ENCODE measurements at regions not wholly inside any gene's neighbourhood (a gene's known extent, or its start where the extent isn't known, plus 50 kb on each side); places are given as distances from the start of the nearest gene placed in this dataset.
A peak's percentile ranks its signal among the peaks of the same experiment; 100 is the strongest.
"Not testable (repeated sequence)": the region's sequence is repeated elsewhere in the genome, so short reads cannot be mapped to it uniquely, and the experiment has no call there.

GRCh38 chr5:174917435-174917834, 193.1 kb downstream of the MSX2 start:
- DNase-seq (ENCODE audit: low spot score) = not testable (repeated sequence)

GRCh38 chr5:174916924-174917323, 192.5 kb downstream of the MSX2 start:
- DNase-seq (ENCODE audit: low spot score) = not testable (repeated sequence)

- no peak for DNase-seq (ENCODE audit: low spot score)
Measured at GRCh38 chr5:174916227-174916626, 191.8 kb downstream of the MSX2 start.

GRCh38 chr5:174911118-174911517, 186.7 kb downstream of the MSX2 start:
- DNase-seq (ENCODE audit: low spot score) = no peak

DNA sequence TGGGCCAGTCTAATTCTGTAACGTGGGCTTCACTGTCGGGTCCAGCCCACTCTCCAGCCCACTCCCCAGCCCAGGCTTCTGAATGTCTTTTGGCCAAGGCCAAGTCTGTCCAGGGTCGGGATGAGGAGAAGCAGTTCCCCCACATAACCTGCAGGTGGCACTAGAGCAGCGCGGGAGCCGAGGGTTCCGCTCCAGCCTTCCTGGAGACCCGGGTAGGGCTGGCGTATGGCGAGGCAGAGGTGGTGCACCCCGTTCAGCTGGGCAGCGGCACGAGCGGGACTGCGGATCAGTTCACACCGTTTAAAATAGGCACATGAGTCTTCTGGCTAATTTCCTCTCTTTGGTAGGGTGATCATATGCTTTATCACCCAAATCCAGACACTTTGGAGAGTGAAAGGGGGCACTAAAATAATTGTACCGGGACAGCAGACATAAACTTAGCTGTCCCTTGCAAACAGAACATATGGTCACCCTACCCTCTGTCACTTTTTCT, 185.9 kb downstream of the MSX2 start:
- peak; percentile 69 for DNase-seq (ENCODE audit: low spot score)

DNA sequence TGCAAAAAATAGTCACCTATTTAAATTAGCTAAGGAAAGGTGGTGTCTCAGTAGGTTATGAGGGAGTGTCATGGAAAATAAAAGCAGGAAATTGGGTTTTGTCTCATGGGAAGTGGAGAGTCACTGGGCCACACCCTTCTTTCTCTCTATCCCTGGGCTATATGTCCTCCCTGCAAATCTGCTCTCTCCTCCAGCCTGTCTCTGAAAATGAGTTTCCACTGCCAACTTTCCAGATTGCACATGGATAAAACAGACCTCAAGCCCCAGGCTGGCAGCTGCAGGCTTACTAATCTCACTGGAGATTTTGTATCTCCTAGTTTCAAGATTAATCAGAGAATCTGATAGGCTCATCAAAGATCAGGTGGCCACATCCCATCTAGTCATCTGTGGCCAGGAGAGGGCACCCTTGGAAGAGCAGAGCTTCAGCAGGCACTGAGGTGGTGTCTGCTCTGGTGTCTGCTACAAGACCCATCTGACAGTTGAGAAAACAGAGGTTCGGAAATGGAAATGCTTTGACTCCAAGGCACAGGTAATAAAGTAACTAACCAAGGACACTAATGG, 178.9 kb downstream of the MSX2 start:
- no peak for DNase-seq (ENCODE audit: low spot score)

DNA sequence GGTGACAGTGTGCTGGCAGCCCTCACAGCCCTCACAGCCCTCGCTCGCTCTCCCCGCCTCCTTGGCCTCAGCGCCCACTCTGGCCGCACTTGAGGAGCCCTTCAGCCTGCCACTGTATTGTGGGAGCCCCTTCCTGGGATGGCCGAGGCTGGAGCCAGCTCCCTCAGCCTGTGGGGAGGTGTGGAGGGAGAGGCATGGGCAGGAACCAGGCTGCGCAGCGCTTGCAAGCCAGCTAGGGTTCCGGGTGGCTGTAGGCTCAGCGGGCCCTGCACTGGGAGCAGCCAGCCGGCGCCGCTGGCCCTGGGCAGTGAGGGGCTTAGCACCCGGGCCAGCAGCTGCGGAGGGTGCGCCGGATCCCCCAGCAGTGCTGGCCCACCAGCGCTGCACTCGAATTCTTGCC, 177.0 kb downstream of the MSX2 start:
- no peak for DNase-seq (ENCODE audit: low spot score)

- no peak for DNase-seq (ENCODE audit: low spot score)
Measured at GRCh38 chr5:174900240-174900865, 176.0 kb downstream of the MSX2 start.

GRCh38 chr5:174897281-174897950, 173.0 kb downstream of the MSX2 start:
- DNase-seq (ENCODE audit: low spot score) = no peak

DNA sequence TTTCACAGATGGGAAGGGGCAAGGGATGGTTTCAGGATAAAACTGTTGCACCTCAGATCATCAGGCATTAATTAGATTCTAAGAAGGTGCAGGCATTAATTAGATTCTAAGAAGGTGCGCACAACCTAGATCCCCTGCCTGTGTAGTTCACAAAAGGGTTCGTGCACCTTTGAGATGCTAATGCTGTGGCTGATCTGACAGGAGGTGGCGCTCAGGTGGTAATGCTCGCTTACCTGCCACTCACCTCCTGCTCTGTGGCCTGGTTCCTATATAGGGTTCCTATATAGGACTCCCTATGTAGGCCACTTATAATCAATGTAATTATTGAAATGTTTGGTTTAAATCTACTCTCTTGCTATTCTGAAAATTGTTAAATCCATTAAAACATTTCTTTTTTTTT, 171.0 kb downstream of the MSX2 start:
- DNase-seq (ENCODE audit: low spot score) = no peak

DNA sequence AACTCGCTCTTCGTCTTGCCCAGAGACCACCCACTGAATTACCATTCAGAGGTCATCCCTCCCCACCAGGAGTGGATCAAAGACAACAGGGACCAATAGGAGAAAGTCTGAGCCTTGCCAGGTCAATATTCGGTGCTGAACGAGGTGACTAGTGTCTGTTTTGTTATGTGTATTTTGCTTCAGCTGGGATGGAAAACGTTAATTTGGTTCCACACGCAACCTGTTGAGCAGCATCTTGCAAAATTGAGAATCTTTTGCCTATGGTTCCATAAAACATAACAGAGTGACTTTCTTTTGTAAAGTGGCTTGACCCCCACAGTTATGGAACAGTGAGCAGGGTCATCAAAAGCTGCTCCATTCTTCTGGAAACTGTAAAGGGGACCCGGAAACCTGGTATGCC, 168.4 kb downstream of the MSX2 start:
- no peak for DNase-seq (ENCODE audit: low spot score)

DNA sequence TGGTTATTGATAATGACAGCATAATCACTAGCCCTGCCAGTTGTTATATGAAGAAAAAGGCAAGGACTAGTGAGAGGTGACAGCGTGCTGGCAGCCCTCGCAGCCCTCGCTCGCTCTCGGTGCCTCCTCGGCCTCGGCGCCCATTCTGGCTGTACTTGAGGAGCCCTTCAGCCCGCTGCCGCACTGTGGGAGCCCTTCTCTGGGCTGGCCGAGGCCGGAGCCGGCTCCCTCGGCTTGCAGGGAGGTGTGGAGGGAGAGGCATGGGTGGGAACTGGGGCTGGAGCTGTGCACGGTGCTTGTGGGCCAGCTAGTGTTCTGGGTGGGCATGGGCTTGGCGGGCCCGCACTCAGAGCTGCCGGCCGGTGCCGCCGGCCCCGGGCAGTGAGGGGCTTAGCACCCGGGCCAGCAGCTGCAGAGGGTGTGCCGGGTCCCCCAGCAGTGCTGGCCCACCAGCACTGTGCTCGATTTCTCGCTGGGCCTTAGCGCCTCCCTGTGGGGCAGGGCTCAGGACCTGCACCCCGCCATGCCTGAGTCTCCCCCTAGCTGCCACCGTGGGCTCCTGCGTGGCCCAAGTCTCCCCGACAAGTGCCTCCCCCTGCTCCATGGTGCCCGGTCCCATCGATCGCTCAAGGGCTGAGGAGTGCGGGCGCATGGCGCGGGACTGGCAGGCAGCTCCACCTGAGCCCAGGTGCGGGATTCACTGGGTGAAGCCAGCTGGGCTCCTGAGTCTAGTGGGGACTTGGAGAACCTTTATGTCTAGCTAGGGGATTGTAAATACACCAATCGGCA, 156.2 kb downstream of the MSX2 start:
- not testable (repeated sequence) for DNase-seq (ENCODE audit: low spot score)

DNA sequence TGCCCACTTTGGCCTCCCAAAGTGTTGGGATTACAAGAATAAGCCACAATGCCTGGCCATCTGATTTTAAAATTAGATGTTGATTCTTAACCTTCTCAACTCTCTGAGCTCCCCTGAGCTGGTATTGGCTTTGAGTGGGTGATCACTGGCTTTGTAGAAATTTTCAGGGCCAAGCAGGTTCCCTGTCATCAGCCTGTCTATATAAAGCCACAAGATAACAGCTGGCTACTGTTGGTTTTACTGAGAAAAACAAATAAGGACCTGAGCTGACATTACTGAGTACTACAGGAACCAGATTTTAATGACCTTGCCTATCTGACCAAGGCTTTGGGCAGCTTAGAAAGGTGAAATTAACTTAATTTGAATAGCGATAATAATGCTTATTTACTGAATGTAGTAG, 153.6 kb downstream of the MSX2 start:
- no peak for DNase-seq (ENCODE audit: low spot score)

GRCh38 chr5:174872271-174872670, 147.9 kb downstream of the MSX2 start:
- DNase-seq (ENCODE audit: low spot score) = no peak

GRCh38 chr5:174852143-174852542, 127.8 kb downstream of the MSX2 start:
- no peak for DNase-seq (ENCODE audit: low spot score)

GRCh38 chr5:174850565-174851169, 126.3 kb downstream of the MSX2 start:
- no peak for DNase-seq (ENCODE audit: low spot score)

DNA sequence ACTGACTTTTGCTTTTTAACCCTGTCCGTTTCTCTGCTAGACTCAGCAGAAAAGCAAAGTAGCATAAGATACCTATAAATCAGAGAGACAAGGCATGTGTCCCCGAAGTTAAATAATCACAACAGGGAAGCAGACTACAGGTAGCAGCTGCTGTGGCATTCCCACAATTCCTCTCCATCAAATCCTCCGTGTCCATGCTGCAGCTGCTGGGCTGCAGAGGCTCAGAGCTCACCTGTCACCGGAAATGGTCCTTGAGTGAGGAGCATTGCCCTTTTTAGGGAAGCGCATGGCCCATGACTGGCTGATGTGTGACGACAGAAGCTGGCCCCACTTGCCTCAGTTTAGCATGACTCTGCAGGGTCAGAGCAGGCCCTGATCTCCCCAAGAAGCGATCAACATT, 125.0 kb downstream of the MSX2 start:
- no peak for DNase-seq (ENCODE audit: low spot score)

- DNase-seq (ENCODE audit: low spot score) = no peak
Measured at GRCh38 chr5:174844971-174845370, 120.6 kb downstream of the MSX2 start.

DNA sequence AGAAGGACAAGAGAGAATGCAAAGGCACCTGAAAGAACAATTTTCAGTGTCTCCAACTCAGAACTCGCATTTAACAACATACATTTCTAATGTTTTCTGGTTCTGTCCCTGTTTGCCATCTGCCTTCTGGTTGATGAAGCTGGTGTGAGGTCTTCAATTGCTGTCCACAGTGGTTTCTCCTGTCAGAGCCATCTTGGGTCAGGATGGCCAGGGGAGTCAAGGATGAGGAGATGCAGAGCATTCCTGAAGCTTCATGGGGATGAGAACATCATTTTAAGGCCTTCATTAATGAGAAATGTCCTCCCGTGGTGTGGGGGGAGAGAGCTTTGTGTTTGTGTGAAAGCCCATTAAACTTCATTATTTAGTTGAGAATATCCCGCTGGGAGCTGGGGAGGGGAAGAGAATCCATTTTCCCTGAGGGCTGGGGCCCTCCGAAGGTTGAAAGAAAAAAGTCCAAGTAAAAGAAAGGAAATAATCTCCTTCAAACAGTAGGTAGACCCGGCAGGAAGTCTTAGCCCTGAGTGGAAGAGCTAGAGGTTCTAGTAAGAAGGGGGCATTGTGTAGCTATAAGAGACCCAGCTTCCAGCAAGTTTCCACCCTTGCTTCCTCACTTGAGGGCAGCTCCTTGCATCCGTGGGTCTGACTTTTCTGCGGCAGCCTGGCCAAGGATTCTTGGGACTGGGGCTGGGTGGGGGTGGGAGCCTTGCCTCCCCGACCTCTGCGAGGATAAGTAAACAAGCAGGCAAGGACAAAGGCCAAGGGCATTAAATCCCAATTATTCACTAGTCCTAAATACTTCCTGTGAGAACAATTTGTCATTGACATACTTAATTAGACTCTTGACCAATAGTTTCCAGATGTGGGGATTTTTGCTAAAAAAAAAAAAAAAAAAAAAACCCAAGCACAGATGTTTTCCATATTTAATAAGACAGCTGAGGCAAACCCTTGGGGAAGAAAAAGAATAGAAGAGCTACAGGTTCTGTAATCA, 119.2 kb downstream of the MSX2 start:
- no peak for DNase-seq (ENCODE audit: low spot score)

- no peak for DNase-seq (ENCODE audit: low spot score)
Measured at GRCh38 chr5:174840435-174840834, 116.1 kb downstream of the MSX2 start.

DNA sequence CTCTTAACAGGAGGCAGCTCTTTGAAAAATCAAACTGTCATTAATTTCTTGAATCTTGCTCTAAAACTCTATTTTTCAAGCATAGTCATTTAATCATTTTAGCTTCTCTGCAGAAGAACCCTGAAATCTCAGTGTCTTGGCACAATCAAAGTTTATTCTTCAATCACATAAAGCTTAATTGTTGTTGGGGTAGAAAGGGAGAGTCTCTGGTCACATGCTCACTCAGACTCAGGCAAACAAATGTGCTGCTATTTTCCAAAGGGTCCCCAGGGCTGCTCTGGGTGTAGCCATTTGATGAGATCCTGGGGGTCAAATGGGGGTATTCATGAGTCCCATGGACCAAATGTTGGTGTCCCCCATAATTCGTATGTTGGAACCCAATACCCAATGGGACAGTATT, 114.8 kb downstream of the MSX2 start:
- DNase-seq (ENCODE audit: low spot score) = no peak
